HG02610 (cell line): ENCODE measurements at regions not wholly inside any gene's neighbourhood (a gene's known extent, or its start where the extent isn't known, plus 50 kb on each side); places are given as distances from the start of the nearest gene placed in this dataset.

Source experiments
- ATAC-seq: cut with Tn5 transposase; IDR thresholded peaks from one replicate; pipeline ENCODE4 v1.9.1; 2021; ENCODE audit warnings: mild to moderate bottlenecking, moderate library complexity; ENCODE audit not compliant: unreplicated experiment

DNA sequence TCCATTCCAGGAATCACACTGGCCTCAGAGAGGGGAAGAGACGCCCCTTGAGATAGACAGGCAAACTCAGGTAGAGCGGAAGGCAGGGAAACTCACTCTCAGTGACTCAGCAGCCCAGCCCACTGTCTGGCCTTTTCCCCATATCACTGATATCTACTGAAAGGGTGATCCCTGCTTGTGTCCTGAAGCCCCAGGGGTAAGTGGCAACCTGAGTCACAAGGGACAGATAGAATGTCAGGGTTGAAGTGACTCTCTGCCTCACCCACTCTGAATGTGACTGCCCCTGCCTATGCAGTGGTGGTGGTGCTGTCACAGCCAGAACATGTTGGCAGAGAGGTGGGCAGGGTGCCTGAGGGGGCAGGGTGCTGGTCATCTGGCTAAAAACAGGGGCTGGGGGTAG is 157.5 kb upstream of the FGGY start:
- ATAC-seq: no peak

DNA sequence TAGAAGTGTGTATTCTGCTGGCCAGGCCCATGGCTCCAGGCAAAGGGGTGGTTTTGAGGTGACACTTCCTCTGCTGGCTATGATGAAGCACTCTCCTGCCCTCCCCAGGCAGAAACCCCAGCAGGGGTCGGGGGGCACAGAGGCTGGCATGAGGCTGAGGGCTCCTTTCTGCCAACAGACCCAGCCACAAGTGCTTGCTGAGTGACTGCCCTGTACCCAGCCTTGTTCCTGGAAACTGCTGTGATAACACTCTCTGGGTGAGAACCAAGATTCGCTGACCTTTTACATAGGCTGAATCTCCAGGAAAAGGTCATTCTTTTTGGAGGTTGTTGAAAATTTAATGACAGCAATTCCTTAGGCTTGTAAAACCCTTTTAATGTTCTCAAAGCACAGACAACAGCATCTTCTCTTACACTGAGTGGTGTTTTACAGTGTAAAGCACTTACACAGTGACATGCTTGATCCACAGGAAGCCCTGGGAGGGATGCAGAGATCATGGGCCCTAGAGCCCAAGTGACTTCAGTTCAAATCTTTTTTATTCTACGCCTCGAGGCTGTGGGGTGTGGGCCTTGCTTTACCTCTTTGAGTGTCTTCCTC is 155.5 kb upstream of the FGGY start:
- no peak for ATAC-seq

DNA sequence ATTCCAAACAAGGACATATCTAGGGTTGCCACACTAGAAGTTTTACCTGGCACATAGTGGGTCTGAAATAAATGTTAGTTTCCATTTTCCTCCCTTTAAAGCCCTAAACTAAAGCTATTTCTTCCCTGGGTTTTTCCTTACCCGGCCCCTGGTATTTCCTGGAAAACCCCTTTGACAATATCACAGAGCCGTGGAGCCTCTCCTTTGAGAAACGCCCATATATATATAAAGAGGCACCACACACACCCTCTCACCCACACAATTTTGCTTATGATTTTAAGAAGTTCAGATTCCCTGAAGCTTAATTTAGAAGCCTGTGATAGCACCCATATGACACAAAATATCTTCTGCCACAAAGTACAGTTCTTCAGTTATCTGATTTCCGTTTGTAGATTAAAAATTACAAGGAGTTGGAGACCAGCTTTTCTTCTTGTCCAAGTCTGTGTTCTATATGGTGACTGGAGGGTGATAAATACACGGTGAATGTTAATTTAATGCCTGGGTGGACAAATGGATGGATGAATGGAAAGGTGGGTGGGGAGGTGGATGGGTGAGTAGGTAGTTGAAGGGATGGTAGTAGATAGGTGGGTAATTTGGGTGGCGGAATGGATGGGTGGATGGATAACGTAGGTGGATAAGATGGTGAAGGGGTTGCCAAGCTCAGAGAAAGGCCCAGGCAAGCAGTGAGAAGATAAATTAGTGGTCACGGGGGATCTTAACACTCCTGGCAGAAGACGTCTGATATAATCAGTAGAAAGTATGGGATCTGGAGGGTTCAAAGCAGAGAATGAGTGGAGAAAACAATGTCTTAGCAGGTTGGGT is 154.4 kb upstream of the FGGY start:
- no peak for ATAC-seq

DNA sequence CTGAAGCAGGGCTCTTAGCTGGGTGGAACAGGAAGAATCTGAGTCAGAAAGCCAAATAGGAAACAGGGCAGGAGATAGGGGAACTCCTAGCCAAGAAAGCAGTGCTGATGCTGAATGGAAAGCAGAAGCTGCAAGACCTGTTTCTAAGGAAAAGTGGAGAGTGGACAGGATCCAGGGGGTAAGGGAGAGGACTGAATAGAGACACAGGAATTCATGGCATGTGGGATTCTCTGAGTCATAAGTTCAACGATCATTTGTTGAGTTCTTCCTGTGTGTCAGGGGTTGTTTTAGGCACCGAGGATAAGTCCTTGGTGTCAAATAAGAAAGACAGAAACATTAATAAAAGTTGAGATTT is 153.8 kb upstream of the FGGY start:
- peak; percentile 56 for ATAC-seq

DNA sequence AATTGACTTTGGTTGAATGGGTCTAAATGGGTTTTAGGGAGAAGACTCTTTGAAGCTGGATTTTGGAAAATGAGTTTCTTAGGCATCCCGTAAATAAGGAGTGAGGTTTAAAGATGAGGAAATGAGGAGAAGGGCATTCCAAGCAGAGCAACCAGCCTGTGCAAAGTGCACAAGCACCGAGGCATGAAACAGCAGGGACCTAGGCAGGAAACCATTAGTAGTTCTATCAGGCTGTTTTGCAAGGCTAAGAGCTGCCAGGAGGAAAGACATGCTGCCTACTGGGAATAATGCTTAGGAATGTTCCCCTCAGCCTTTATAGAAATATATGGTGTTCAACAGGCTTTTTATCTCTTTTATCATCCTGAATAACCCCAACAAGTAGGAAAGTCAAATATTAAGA is 153.1 kb upstream of the FGGY start:
- no peak for ATAC-seq

DNA sequence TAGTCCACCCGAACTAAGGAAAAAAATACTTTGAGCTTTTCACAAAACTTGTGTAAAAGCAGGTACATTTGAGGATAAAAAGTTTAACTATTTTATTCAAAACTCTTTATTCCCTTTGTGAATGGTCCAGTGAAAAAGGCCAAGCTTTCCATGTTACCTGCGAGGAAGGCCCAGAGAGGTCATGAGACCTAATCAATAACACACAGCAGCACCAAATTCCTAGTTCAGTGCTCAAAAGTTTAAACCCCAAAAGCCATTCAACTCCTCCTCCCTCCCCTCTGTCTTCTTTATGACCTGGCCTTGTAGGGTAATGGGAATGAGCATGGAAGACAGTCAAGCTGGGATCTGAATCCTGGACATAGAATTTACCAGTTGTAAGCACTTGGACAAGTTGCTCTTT is 151.9 kb upstream of the FGGY start:
- ATAC-seq: no peak

DNA sequence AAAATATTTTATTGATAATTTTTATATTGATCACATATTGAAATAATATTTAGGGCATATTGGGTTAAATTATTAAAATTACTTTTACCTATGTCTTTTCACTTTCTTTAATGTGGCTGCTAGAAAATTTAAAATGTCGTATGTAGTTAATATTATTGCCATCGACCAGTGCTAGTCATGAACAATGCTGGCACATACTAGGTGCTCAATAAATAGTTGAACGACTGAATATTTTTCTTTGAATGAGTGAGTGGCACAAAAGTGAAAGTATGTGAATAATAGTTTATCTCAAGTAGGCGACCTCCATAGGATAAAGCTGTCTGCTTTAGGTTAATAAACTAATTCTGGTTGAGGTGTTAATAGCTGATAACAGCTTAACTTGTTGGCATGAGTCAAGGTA is 150.8 kb upstream of the FGGY start:
- ATAC-seq: no peak

DNA sequence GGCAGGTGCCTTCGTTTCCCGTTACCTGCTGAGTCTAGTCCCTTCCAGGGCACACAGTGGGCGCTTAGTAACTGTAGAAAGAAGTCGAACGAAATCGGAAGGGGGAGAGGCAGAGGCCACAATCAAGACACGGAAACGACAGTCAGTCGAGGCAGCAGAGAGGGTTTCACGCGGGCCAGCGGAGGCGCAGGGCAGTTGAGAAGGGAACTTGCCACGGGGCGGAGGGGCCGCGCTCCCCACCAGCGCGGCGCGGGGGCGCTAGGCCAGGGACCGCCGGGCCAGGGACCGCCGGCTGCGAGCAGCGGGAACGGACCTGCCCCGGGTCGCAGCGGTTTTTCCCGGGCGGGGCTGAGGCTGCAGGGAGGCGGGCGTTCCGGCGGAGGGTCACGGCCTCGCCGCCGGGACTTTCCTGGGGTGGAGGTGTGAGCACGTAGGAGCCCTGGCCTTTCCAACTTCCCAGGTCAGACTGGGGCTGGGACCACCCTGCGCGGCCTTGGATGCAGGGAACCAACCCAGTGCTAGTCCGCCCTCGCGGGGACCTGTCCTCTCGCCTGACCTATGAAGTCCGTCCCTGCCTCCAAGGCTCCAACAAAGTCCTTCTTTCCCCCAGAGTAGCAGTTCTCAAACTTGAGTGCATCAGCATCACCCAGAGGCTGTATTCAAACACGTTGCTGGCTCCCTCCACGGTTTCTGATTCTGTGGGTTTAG is 150.1 kb upstream of the FGGY start:
- ATAC-seq: peak; percentile 45

DNA sequence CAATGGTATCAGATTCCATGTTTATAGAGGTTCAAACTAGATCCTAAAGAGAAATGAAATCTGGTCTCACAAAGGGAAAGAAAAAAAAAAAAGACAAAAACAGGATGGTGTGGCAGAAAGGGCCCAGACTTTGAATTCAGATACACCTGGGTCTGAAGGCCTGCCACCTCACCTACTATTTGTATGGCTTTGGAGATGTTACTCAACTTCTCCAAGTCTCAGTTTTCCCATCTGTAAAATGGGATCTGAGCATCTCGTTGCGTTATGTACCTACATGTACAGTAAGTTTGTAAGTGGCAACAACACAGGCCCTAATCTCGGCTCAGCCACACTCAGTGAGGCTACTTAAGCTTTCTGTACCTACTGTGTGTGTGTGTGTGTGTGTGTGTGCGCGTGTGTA is 147.5 kb upstream of the FGGY start:
- ATAC-seq: no peak

DNA sequence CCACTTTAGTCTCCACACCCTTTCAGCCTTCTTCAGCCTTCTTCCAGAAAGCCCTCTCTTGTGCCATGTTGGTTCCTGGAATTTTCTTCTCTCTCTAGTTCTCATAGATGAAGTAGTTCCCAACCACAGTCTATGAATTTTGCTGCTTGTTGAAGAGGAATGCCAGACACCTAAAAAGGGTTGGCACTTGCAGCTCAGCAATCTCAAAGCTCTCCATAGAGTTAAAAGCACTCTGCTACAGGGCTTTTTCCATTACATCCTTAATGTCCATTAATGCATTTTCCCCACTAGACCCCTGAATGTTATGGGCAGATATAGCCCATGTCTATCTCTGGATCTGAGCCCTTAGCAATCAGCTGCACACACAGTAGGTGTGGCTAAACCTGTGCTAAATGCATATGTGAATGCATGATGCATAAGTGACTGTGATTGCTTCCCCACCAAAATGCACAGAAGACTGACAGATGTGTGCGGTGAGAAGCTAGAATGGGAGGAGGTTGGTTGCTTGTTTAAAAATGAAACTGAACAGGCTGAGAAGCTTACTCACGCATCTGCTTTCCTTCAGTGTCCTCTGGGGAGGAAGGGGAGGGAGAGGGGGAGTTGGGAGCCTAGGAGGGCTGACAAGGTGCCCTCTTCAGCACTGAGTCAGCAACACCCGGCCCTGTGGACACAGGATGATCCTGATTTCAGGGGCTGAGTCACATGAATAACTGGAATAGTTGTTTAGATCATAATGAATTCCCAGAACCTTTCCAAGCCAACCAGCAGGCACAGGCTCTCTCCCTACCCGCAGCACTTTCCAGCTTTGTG is 146.1 kb upstream of the FGGY start:
- ATAC-seq: peak; percentile 77

DNA sequence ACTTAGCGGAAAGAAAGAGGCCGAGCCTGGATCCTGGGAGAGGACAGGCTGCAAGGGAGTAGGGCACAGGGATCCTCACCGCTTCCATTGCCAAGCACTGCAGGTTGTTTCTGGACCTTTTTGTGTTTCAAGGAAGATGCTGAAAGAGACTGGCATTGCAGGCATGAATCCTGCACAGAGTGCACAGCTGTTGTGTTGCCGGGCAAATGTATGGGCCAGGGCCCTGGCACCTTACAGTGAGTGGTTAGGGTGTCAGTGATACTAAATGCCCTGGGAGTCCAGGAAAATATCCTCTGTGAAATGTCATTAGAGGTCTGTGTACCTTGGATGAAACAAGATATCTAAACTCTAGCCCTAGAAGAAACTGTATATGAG is 145.5 kb upstream of the FGGY start:
- ATAC-seq: no peak

DNA sequence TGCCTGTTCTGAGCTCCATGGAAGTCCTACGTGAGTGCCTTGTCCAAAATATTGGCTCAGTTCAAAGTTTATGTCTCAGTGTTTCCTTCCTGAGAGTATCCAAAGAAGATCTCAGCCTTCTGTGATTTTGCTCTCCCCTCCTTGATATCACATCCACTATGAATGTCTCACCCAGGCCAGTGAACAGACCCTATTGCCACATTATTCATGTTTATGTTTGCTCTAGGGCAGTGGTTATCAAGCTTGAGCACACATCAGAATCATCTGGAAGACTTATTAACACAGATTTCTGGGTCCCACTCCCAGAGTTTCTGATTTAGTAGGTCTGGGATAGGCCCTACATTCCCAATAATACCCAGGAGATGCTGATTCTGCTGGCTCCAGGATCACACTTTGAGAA is 145.0 kb upstream of the FGGY start:
- ATAC-seq: no peak

DNA sequence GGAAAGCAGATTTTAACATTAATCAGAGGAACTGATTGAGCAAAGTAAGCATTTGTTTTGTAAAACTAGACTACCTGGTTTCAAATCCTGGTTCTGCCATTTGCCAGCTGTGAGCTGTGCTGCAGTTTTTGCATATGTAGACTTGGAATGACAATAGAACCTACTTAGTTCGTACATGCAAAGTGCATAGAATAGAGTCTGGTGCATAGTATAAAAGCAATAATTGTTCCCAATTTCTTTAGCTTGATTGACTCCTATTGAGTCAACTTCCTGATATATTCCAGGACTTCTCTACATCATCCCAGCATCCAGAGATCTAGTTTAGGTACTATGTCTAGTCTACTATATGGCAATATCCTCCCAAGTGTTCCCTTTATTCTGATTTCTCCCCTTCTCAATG is 144.4 kb upstream of the FGGY start:
- ATAC-seq: no peak

DNA sequence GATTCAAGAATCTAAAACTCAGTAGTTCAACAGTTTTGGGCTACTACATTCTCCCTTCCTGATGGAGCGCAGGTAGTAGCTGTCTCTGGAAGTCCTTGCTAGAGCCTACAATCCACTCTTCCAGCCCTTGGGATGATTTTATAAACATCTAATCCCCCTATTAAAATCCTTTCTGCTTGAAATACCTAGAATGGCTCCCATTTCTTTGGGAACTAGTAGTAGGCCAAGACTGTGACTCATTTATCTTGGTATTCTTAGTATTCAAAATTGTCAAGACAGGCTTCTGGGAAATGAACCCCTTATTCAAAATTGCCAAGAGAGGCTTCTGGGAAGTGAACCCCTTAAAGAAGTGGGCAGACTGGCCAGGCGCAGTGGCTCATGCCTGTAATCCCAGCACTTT is 142.5 kb upstream of the FGGY start:
- ATAC-seq: no peak

DNA sequence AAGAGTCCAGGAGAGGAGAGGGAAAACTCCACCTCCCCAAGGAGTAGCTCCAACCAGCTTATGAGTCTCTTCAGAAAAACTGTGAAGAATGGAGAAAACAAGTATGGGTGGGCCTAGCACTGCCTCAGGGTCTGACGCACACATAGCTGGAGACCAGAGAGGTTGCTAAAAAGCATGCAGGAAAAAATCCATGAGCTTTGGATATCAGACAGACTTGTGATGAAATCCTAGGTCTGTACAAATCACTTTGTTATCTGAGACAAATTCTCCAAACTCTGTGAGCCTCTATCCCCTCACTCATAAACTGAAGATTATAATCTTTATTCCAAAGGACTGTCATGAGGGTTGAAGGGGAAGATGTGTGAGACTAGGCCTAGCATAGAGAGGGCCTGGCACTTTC is 141.5 kb upstream of the FGGY start:
- no peak for ATAC-seq

DNA sequence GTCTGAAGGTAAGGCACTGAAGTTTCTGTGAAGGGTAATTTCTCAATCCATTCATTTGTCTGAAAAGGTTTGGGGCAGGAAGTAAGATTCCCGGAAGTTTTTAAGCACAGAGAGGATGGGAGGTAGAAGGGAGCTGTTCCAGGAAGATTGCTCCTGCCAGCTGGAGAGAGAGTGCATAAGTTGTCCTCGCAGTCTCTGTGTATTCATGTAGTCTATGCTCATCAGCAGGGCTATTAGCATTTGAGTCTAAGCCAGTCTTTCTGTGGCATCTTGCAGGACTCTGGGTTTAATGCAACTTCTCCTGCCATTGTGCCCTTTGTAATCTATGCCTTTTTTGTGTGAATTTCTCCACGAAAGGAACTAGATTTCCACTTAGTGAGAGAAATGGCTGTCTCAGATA is 140.8 kb upstream of the FGGY start:
- ATAC-seq: no peak

DNA sequence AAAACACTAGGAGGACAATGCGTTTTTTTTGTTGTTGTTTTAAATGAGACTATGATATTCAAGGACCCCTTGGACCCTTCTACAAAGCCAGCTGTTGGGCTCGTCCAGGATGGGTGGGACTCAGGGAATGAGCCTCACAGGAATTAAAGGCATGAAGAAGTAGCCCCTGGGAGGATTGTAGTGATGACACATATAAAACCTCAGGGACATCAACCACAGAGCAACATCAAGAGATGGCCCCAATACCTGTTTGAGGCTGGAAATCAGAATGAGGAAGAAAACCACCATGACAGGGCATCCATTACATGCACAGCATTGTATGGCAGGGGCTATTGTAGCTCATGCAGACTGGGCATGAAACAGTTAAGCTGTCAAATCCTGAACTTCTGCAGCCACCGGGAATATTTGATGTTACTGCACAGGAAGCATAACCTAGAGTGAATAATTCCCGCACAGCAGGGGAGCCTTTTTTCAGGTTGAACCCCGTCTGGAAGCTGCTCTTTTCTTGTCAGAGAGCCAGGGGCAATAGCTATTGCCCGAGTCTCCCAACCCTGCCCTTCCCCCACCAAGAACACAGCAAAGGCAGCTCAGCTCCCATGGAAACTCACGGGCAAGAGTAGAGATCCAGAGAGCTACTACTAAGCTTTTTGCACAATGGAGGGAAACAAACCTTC is 140.2 kb upstream of the FGGY start:
- ATAC-seq: no peak

DNA sequence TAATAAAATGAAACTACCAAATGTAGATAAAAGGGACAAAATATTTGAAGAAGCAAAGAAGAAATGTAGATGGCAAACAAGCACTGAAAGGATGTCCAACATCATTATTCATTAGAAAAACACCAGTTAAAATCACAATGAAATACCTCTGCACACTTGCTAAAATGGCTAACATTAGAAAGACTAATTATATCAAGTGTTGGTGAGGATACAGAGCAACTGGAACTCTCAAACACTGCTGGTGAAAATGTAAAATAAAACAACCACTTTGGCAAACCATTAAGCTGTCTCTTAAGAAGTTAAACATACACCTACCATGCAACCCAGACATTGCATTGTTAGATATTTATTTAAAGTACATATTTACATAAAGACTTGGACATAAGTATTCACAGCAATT is 138.6 kb upstream of the FGGY start:
- no peak for ATAC-seq

DNA sequence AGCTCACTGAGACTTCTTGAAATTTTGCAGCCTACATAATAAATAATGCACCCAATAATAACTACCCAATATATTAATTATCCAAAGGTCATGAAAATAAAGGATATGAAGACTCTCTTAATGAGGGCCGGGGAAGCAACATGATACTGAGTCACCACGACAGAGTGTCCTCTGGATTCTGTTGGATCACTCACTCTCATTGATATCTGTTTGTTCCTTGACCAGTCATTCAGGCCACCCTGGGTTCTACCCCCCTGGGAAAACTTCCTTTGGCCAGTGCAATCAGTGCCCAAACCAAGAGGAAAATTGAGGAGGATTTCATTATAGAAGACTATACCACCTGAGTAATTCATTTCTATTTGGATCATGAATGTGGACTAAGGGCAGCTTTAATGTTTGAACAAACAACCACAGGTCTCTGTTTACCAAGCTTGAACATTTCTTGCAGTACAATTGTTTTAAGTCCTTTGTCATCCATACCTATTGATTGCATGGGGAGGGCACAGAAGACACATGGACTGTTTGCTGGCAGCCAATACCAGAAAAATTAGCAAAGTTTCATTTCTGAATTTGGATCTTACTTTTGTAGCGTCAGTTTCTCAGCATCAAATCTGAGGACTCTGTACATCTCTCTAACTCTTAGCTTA is 137.2 kb upstream of the FGGY start:
- ATAC-seq: no peak

DNA sequence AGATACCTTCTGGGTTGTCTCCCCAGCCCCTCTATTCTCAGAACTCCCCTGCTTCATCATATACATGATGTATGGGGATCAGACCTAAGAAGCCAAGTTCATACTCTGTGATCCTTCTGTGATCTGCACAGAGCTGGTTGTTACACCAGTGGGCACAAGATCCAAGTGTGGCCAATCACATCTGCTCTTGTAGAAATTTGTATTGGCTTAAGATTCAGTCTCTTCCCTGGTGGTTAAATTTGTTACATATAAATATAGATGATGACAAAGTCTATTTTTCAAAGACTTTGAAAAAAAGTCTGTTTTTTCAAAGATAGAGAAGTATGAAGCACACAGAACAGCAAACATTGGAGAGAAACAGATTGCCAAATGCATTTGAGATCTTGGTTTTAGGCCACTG is 135.8 kb upstream of the FGGY start:
- ATAC-seq: no peak

DNA sequence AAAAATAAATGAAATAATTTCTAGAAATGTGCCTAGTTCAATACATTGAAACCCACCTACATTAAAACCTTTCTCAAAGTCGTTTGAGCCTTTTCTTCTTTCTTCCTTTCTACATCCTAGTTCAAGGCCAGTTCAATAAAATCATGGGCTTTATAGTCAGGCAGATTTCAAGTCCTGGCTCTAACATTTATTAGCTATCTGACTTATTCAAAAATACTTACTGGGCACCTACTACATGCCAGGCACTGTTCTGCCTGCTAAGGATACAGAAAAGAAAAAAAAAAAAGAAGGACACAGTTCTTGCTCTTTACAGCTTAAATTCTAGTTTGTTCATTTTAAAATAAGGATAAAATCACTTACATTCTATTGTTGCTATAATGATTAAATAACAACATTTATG is 134.2 kb upstream of the FGGY start:
- ATAC-seq: no peak
